ENCODE measurements at regions not wholly inside any gene's neighbourhood (a gene's known extent, or its start where the extent isn't known, plus 50 kb on each side); places are given as distances from the start of the nearest gene placed in this dataset.

GRCh38 chr14:22018890-22019289 lies 345.3 kb upstream of the OR4E1 start:
- FAIRE-seq: no peak
- TF ChIP-seq TAF1 (IDR thresholded peaks at IDR 0.05; ENCODE audit: low read depth, low read length) (no peak), POLR2A (IDR thresholded peaks at IDR 0.05; ENCODE audit: low read depth, low read length) (no peak), PAX5 (IDR thresholded peaks at IDR 0.05; ENCODE audit: insufficient read depth, low read length, severe bottlenecking) (no peak), SPI1 (IDR thresholded peaks at IDR 0.05; ENCODE audit: low read depth, low read length) (no peak), POU2F2 (IDR thresholded peaks at IDR 0.05; ENCODE audit: low read depth, low read length) (no peak), POLR2AphosphoS5 (IDR thresholded peaks at IDR 0.05; ENCODE audit: low read depth, low read length) (no peak)
- no peak for DNase-seq (ENCODE audit: insufficient read length, low spot score)

- FAIRE-seq (no peak), DNase-seq (ENCODE audit: insufficient read length, low spot score) (no peak)
- TF ChIP-seq SPI1 (IDR thresholded peaks at IDR 0.05; ENCODE audit: low read depth, low read length) (no peak), TAF1 (IDR thresholded peaks at IDR 0.05; ENCODE audit: low read depth, low read length) (no peak), POLR2AphosphoS5 (IDR thresholded peaks at IDR 0.05; ENCODE audit: low read depth, low read length) (no peak), POU2F2 (IDR thresholded peaks at IDR 0.05; ENCODE audit: low read depth, low read length) (no peak), POLR2A (IDR thresholded peaks at IDR 0.05; ENCODE audit: low read depth, low read length) (no peak), PAX5 (IDR thresholded peaks at IDR 0.05; ENCODE audit: insufficient read depth, low read length, severe bottlenecking) (no peak)
Observed at GRCh38 chr14:22012452-22012851, 338.8 kb upstream of the OR4E1 start.

- FAIRE-seq (no peak), DNase-seq (ENCODE audit: insufficient read length, low spot score) (no peak)
- no peak for TF ChIP-seq POLR2AphosphoS5 (IDR thresholded peaks at IDR 0.05; ENCODE audit: low read depth, low read length)
- TF ChIP-seq POLR2A (IDR thresholded peaks at IDR 0.05; ENCODE audit: low read depth, low read length): no peak
Observed at GRCh38 chr14:22011253-22011642, 337.6 kb upstream of the OR4E1 start.

- no peak for DNase-seq (ENCODE audit: insufficient read length, low spot score)
- FAIRE-seq: no peak
- no peak for TF ChIP-seq PAX5 (IDR thresholded peaks at IDR 0.05; ENCODE audit: insufficient read depth, low read length, severe bottlenecking)
Observed at GRCh38 chr14:22010545-22011252, 337.1 kb upstream of the OR4E1 start.

- FAIRE-seq (no peak), DNase-seq (ENCODE audit: insufficient read length, low spot score) (no peak)
- TF ChIP-seq POU2F2 (IDR thresholded peaks at IDR 0.05; ENCODE audit: low read depth, low read length) (no peak), POLR2A (IDR thresholded peaks at IDR 0.05; ENCODE audit: low read depth, low read length) (no peak), POLR2AphosphoS5 (IDR thresholded peaks at IDR 0.05; ENCODE audit: low read depth, low read length) (no peak), TAF1 (IDR thresholded peaks at IDR 0.05; ENCODE audit: low read depth, low read length) (no peak), SPI1 (IDR thresholded peaks at IDR 0.05; ENCODE audit: low read depth, low read length) (no peak), PAX5 (IDR thresholded peaks at IDR 0.05; ENCODE audit: insufficient read depth, low read length, severe bottlenecking) (no peak)
Observed at GRCh38 chr14:22008766-22009165, 335.1 kb upstream of the OR4E1 start.

GRCh38 chr14:22007784-22008412 lies 334.3 kb upstream of the OR4E1 start:
- FAIRE-seq (no peak), DNase-seq (ENCODE audit: insufficient read length, low spot score) (no peak)
- TF ChIP-seq PAX5 (IDR thresholded peaks at IDR 0.05; ENCODE audit: insufficient read depth, low read length, severe bottlenecking) (no peak), TAF1 (IDR thresholded peaks at IDR 0.05; ENCODE audit: low read depth, low read length) (no peak), POLR2A (IDR thresholded peaks at IDR 0.05; ENCODE audit: low read depth, low read length) (no peak)

- TF ChIP-seq TAF1 (IDR thresholded peaks at IDR 0.05; ENCODE audit: low read depth, low read length): no peak
- no peak for TF ChIP-seq POLR2AphosphoS5 (IDR thresholded peaks at IDR 0.05; ENCODE audit: low read depth, low read length)
- no peak for TF ChIP-seq POLR2A (IDR thresholded peaks at IDR 0.05; ENCODE audit: low read depth, low read length)
- TF ChIP-seq POU2F2 (IDR thresholded peaks at IDR 0.05; ENCODE audit: low read depth, low read length): no peak
- no peak for TF ChIP-seq SPI1 (IDR thresholded peaks at IDR 0.05; ENCODE audit: low read depth, low read length)
- no peak for TF ChIP-seq PAX5 (IDR thresholded peaks at IDR 0.05; ENCODE audit: insufficient read depth, low read length, severe bottlenecking)
- no peak for FAIRE-seq
Observed at GRCh38 chr14:22007363-22007762, 333.7 kb upstream of the OR4E1 start.

GRCh38 chr14:22003461-22003860 lies 329.8 kb upstream of the OR4E1 start:
- TF ChIP-seq POU2F2 (IDR thresholded peaks at IDR 0.05; ENCODE audit: low read depth, low read length) (no peak), SPI1 (IDR thresholded peaks at IDR 0.05; ENCODE audit: low read depth, low read length) (no peak), POLR2AphosphoS5 (IDR thresholded peaks at IDR 0.05; ENCODE audit: low read depth, low read length) (no peak), POLR2A (IDR thresholded peaks at IDR 0.05; ENCODE audit: low read depth, low read length) (no peak), TAF1 (IDR thresholded peaks at IDR 0.05; ENCODE audit: low read depth, low read length) (no peak), PAX5 (IDR thresholded peaks at IDR 0.05; ENCODE audit: insufficient read depth, low read length, severe bottlenecking) (no peak)
- no peak for DNase-seq (ENCODE audit: insufficient read length, low spot score)
- no peak for FAIRE-seq

More at GRCh38 chr14:22007363-22007762, 333.7 kb upstream of the OR4E1 start:
- no peak for DNase-seq (ENCODE audit: insufficient read length, low spot score)

- TF ChIP-seq POLR2AphosphoS5 (IDR thresholded peaks at IDR 0.05; ENCODE audit: low read depth, low read length) (no peak), POLR2A (IDR thresholded peaks at IDR 0.05; ENCODE audit: low read depth, low read length) (no peak), PAX5 (IDR thresholded peaks at IDR 0.05; ENCODE audit: insufficient read depth, low read length, severe bottlenecking) (no peak), SPI1 (IDR thresholded peaks at IDR 0.05; ENCODE audit: low read depth, low read length) (no peak), POU2F2 (IDR thresholded peaks at IDR 0.05; ENCODE audit: low read depth, low read length) (no peak), TAF1 (IDR thresholded peaks at IDR 0.05; ENCODE audit: low read depth, low read length) (no peak)
- FAIRE-seq (no peak), DNase-seq (ENCODE audit: insufficient read length, low spot score) (no peak)
Observed at GRCh38 chr14:22002860-22003284, 329.3 kb upstream of the OR4E1 start.

- TF ChIP-seq POLR2AphosphoS5 (IDR thresholded peaks at IDR 0.05; ENCODE audit: low read depth, low read length) (no peak), SPI1 (IDR thresholded peaks at IDR 0.05; ENCODE audit: low read depth, low read length) (no peak), PAX5 (IDR thresholded peaks at IDR 0.05; ENCODE audit: insufficient read depth, low read length, severe bottlenecking) (no peak), POLR2A (IDR thresholded peaks at IDR 0.05; ENCODE audit: low read depth, low read length) (no peak), TAF1 (IDR thresholded peaks at IDR 0.05; ENCODE audit: low read depth, low read length) (no peak), POU2F2 (IDR thresholded peaks at IDR 0.05; ENCODE audit: low read depth, low read length) (no peak)
- FAIRE-seq (no peak), DNase-seq (ENCODE audit: insufficient read length, low spot score) (no peak)
Observed at GRCh38 chr14:21999402-21999801, 325.8 kb upstream of the OR4E1 start.
